ENCODE measurements at regions not wholly inside any gene's neighbourhood (a gene's known extent, or its start where the extent isn't known, plus 50 kb on each side); places are given as distances from the start of the nearest gene placed in this dataset.

GRCh38 chr16:59173408-59173831 is 439.3 kb upstream of the GOT2 start:
- no peaks in the 10 kb centered on the region for H4K20me1 ChIP-seq (replicated peaks; ENCODE audit: control insufficient read depth, insufficient read depth, low read length)
- no peak overlapping the region for H3K9ac ChIP-seq (ENCODE audit: insufficient read depth in 1 of 2, low read depth in 2 of 2, low read length in 2 of 2)
- no peaks in the 10 kb centered on the region for H3K4me1 ChIP-seq (replicated peaks in 1 of 2; ENCODE audit: control insufficient read depth in 2 of 2, insufficient read depth in 2 of 2, low read length in 2 of 2)
- no peak overlapping the region for H3K4me2 ChIP-seq (ENCODE audit: insufficient read depth, low read length)
- no peak overlapping the region for H3K4me3 ChIP-seq
- CTCF ChIA-PET (ENCODE audit: low intra/inter-chr PET ratio): no interaction called here
- no peak for ATAC-seq
- FAIRE-seq: no peak
- intact Hi-C loops (cut with micrococcal nuclease) (no loop called here), in situ Hi-C loops (cut with MboI) (no loop called here)
- BruUV-seq (replicated peaks): no TSS peak
- no peaks in the 10 kb centered on the region for H3K27me3 ChIP-seq (ENCODE audit: control insufficient read depth in 2 of 2, insufficient read depth in 2 of 2, low read length in 2 of 2)
- H2AFZ ChIP-seq (ENCODE audit: low read depth, low read length): no peak overlapping the region
- H3K27ac ChIP-seq (ENCODE audit: extremely low read depth, low read depth, low read length): no peak overlapping the region
- 0% methylated on average over 3 of the region's 3 CpGs for WGBS (ENCODE audit: insufficient coverage, low coverage, missing lambda C conversion rate)
- H3K79me2 ChIP-seq (ENCODE audit: control insufficient read depth, insufficient read depth, low read length): no peaks in the 10 kb centered on the region
- no peak for DNase-seq (ENCODE audit: extremely low read depth in 1 of 4, low spot score in 3 of 4)
- no peaks in the 10 kb centered on the region for H3K36me3 ChIP-seq (ENCODE audit: control insufficient read depth, insufficient read depth, low read length)
- POLR2A ChIA-PET: no interaction called here
- no peaks in the 10 kb centered on the region for H3K9me1 ChIP-seq (ENCODE audit: control insufficient read depth, insufficient read depth, low read length)
- H3K9me3 ChIP-seq (replicated peaks; ENCODE audit: control insufficient read depth, insufficient read depth, low read depth, low read length): no peaks in the 10 kb centered on the region; the same call in 1 of the 2 replicates
- no peak for TF ChIP-seq POLR2AphosphoS5 (IDR thresholded peaks at IDR 0.05; ENCODE audit: control insufficient read depth, insufficient read depth, low read depth, low read length)
- TF ChIP-seq ZNF384 (IDR thresholded peaks at IDR 0.05; ENCODE audit: low read depth, low read length): no peak
- TF ChIP-seq RNF219 (CRISPR knock-in tag; IDR thresholded peaks at IDR 0.05): no peak
- TF ChIP-seq KLF16 (IDR thresholded peaks at IDR 0.05): no peak
- no peak for TF ChIP-seq ZNF507 (tag; conservative IDR thresholded peaks at IDR 0.05)
- no peak for TF ChIP-seq USF1 (CRISPR knock-in tag; IDR thresholded peaks at IDR 0.05)
- no peak for TF ChIP-seq CLOCK (CRISPR knock-in tag; IDR thresholded peaks at IDR 0.05; ENCODE audit: borderline replicate concordance)
- no peak for TF ChIP-seq ZBTB11 (CRISPR knock-in tag; IDR thresholded peaks at IDR 0.05)
- no peak for TF ChIP-seq HBP1 (CRISPR knock-in tag; IDR thresholded peaks at IDR 0.05)
- no peak for TF ChIP-seq CBX8 (IDR thresholded peaks at IDR 0.05; ENCODE audit: borderline replicate concordance, extremely low read depth, low read depth, low read length, poor library complexity, severe bottlenecking)
- TF ChIP-seq GABPB2 (CRISPR knock-in tag; conservative IDR thresholded peaks at IDR 0.05): no peak
